Activated CD4-positive, alpha-beta T cell treated with anti-CD3 and anti-CD28 coated beads for 48 hours (primary cell): ENCODE measurements at regions not wholly inside any gene's neighbourhood (a gene's known extent, or its start where the extent isn't known, plus 50 kb on each side); places are given as distances from the start of the nearest gene placed in this dataset.

Source experiments
- DNase-seq: peaks from one replicate; pipeline ENCODE4 v3.0.0-alpha.2; 2020

DNA sequence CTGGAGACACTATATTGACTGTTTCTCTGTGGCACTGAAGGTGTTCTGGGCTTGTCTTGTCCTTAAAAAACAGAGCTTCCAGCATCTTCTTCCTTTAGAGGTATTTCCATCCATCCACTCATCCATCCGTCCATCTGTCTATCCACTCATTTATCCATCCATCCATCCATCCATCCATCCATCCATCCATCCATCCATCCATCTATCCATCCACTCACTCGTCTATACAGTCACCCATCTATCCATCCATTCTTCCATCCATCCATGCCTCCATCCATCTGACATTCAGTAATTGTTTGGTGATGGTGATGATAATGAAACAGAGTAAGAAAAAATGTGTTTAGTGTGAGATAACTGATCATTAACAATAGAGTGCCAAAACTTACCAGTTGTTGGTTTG lies 334.8 kb downstream of the NSG2 start:
- DNase-seq: no peak

DNA sequence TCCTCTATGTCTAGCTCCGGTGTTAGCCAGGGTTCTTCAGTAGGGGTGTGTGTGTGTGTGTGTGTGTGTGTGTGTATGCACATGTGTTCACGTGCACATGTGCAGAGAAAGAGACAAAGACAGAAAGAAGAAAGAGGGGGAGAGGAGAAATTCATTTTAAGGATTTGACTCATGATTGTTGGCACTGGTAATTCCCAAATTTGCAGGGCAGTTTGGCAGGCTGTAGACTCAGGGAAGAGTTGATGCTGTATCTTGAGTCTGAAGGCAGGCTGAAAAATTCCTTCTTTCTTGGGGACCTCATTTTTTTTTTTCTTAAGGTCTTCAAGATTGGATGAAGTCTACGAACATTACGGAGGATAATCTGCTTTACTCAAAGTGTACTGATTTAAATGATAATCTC lies 335.7 kb downstream of the NSG2 start:
- DNase-seq: no peak

DNA sequence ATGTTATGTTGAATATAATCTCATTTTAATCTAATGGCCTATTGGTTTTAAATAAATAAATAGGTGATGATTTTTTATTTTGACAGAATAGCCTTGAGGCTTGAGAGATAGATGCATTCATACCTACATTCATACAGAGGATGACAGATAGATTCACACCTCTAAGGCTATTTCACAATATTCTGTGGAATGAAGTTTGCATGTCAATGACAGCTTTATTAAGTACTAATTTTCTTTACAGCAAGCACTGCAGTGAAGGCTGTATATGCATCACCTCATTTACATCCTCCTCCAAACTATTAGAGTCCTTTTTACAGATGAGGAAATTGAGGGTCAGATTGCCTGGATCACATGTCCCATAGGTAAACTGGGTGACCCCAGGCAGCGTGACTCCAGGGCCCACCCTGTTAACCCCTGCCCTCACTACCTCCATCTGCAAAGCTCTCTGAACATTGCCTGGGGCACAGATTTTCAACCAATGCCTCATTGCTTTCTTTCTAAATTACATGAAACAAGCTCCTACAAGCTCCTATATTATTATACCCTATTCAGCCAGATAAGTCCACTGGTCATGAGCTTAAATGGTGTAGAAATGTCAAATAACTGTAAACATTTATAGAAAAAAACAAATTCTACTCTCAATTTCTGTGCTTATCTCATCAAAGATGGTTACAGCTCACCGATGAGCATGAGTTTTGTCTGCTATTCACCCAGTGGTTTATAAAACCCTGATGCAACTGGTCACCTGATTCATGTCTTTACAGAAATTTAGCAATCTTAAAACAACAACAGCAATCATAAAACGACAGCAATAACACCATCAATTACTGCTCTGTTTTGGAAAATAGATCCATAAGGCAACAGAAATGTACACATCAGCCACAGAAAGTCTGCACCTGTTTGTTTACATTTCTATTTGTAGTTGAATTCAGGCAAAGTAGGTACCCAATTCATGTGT lies 338.0 kb downstream of the NSG2 start:
- DNase-seq: no peak

DNA sequence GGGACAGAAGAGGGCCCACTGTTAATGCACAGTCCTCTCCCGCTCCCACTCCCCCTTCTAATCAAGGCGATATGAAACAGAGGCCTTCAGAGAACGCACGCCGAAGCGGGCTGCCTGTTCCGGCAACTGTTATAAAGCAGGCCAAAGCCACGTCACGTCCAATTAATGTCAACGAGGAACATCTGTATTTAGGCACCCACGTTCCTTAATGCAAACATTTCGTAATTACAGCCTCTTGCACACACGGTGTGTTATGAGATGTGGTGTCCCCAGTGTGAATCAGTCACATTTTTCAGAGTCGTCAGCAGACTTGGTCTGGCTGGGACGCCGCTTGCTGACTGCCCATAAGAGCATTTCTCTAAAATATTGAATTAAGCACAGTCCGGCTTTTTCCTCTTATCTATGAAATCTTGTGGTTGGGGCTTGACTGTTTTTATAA lies 339.0 kb downstream of the NSG2 start:
- no peak for DNase-seq

DNA sequence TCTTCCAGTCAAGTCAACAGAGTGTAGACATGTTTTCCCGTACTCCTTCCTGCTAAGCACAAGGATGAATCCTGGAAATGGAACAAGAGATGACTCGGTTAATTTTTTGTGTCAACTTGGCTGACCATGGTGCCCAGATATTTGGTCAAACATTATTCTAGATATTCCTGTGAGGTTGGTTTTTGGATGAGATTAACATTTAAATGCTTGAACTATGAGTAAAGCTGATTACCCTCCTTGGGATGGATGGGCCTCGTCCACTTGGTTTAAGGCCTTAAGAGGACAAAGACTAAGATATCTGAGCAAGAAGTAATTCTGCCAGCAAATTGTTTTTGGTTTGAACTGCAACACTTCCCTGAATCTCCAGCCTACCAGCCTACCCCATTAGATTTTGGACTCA lies 338.1 kb upstream of the MSX2 start:
- no peak for DNase-seq

DNA sequence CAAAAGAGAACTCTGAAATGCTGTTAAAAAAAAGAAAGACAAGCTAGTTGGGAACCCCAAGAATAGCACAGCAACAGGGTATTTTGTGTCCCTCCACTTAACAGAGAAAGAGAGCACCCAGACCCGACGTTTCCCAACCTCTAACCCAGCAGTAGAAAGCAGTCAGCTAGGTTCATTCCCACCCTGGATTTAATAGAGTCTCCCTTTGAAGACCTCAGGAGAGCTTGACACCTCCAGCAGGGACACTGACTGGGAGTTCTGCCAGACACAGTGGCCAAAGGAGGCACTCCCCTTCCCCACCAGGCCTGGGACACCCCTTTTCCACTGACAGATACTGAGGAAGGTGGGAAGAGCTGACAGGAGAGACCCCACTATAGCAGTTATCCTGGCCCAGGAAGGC lies 337.5 kb upstream of the MSX2 start:
- DNase-seq: no peak

DNA sequence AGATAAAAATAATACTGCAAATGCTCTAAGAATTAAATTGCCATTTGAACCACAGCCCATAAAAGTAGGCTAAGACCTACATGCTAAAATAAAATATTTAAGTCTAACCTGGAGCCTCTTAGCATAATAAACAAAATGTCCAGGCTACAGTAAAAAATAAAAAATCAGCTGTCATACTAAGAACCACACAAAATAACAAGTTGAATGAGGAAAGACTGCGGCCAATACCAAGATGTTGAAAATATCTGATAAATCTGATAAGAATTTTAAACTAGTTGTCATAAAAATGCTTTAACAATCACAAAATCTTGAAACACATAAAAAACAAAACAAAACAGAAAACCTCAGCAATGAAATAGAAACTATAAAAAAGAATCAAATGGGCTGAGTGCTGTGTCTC lies 336.9 kb upstream of the MSX2 start:
- no peak for DNase-seq

DNA sequence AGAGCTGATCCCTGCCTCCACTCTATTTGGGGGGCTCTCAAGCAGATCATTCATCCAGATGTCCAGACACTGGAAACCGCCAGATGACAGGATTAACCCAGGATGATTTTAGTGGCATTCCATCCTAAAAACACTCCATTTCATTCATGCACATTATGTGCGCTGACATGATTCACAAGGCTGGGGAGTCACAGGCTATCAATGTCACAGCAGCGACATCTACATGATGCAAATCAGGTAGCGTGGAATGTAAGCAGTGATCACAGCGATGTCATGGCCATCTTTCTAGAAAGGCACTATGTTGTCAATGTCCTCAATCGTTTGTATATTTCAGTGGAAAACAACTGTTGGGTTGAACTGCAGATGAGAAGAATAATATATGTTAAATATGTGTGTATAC lies 331.5 kb upstream of the MSX2 start:
- DNase-seq: no peak

DNA sequence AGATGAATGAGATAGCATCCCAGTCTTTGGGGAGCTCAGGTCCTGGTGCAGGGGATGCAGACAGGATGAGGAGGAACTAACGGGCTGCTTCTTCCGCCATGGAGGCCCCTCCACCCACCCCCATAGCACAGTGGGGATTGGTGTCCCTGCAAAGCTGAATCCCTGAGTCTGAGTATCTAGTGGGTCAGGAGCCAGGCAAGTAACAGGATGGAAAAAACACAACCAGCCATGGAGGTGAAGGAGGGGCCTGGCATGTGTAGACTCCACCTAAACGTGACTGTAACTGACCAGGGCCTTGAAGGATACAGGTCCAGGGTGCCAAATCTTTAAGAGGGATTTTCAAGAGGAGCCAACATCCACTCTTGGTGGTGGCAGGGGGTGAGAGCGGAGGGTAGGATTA lies 327.8 kb upstream of the MSX2 start:
- DNase-seq: no peak

DNA sequence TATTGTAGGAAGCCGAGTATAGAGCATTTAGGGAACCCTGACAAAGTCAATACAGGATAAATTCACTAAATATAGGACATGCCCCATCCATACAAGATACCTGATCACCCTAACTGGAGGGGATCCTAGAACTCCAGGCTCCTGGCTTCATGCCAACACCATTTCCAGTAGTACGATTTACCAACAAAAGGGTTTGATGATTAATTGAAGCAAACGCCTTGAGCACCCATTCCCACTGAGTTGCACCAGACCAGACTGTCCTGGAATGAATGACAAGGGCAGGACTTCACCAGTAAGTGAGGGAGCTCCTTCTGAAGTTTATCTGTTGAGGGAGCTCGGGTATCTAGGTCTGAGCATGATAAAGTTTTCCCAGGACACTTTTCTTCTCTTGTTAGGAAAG lies 327.2 kb upstream of the MSX2 start:
- DNase-seq: no peak

DNA sequence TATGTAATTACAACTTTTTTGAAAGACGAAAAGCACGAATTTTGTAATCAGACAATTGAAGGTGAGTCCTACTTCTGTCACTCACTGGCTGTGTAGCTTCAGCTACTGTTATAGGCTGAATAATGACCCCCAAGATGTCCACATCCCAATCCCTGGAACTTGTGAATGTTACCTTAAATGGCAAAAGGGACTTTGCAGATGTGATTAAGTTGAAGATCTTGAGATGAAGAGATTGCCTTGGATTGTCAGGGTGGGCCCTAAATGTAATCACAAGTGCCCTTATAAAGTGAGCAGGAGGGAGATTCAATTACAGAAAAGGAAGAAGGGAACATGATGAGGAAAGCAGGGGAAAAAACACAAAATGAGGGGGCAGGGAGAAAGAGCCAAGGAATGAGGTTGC lies 326.2 kb upstream of the MSX2 start:
- no peak for DNase-seq

DNA sequence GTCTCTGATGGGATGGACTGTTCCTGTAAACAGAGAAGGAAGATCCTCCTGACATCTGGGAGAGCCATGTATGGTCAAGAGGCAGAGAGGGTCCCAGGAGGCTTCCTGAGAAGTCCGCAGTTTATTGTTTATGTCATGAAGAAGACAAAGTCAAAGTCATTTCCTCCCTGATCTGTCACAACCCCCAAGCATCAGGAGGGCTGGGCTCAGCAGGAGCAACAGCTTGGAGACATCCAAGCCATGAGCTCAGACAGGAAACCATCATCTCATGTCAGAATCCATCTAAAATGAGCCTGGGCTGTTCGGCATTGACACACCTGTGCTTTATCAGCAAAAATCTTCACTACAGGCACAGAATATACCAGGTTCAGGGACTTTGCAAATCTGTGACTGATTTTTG lies 325.0 kb upstream of the MSX2 start:
- no peak for DNase-seq

DNA sequence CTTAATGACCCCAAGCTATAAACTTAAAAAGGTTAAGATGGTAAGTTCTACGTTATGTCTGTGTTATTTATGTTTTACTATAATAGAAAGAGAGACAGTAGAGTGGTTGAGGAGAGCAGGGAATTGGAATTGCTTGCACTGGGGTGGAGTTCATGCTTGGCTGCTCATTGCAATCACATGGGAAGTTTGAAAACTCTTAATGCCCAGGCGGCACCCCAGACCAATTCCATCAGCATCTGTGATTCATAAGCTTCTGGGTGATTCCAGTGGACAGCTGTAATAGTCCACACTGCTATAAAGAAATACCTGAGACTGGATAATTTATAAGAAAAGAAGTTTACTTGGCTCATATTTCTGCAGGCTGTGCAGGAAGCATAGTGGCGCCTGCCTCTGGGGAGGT lies 323.9 kb upstream of the MSX2 start:
- DNase-seq: no peak

DNA sequence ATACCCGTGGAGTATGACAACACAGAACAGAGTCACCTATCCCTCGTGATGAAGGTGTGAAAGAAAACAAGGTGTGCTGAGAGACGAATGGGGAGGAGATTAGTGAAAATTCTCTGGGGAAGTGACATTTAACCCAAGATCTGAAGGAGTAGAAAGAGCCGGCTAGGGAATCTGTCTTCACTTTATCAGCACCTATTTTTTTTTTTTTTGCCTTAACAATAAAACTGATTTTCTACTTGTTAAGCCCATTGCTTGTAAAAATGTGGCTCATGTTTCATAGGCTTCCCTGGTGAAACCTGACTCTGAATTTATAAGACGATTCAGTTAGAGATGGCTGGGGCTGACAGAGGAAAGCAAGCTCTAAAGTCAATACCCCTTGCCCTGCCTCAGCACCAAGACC lies 322.6 kb upstream of the MSX2 start:
- no peak for DNase-seq

DNA sequence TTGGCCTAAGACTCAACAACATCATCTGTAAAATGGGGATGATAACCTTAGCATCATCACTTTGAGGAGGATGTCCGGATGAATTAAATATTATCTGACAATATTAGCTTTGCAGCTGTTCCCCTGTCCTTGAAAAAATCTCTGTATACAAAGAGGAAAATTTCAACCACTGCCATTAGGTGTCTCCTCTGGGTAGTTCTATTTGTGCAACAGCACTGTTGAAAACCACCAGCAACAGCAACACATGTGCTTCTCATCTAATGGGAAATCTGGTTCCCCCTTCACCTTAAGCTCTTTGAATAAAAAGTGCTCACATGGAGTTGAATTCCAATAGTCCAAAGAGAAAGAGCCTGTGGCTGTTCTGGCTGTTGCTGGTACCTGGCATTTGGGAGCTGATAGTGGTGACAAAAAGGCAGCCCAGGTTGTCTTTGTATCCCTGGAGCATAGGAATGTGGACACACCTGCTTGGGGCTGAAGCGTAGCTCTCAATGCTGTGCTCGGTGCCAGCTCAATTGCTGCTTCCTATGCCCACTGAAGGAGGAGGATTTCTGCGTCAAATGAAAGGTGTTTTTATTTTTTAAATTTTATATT lies 322.1 kb upstream of the MSX2 start:
- DNase-seq: no peak

DNA sequence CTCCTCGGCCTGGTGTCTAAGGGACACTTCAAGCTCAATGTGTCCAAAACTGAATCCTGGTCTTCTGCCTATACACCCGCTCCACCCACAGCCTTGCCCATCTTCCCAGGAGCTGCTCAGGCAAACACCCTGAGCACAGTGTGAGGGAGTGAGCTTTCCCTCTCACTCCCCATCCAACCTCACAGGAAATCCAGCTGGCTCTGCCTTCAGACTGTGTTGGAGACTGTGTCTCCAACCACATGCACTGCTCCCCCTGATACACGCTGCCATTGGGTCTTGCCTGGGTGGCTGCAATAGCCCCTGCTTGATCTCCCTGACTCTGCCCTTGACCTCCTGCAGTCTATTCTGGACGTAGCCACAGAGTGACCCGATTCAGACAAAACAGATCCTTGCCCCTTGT lies 319.5 kb upstream of the MSX2 start:
- no peak for DNase-seq

DNA sequence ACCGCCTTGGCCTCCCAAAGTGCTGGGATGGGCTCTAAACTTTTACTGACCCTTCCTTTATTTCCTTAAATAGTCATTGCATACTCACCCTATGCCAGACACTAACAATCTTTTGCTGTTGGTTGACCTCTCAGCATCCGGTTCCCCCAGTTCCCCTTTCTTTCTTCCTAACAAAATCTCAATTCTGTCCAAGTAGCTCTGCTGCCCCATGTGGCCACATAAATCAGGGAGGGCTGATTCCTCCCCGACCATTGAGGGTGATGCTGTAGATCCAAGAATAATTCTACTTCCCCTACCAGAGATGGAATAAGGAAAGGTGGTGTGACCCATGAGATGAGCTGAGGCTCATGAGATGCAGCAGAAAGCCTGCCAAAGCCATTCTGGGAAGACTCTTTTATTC lies 315.3 kb upstream of the MSX2 start:
- DNase-seq: no peak

DNA sequence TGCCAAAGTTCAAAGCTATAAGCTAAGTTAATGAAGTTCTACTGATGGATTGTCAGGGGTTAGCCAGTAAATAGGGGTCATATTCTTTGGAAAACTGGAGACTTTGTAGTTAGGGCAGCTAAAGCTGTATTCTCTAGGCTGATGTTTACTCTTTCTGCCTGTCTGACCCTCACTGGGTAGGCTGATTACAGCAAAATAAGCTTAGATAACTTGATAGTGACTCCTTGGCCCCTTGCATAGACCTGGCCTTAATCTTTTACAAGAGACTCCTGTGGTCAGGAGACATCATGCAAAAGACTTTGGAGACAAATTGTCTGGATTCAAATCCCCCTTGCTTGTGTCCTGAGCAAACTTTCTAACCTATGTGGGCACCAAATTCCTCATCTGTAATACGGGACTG lies 314.4 kb upstream of the MSX2 start:
- no peak for DNase-seq

DNA sequence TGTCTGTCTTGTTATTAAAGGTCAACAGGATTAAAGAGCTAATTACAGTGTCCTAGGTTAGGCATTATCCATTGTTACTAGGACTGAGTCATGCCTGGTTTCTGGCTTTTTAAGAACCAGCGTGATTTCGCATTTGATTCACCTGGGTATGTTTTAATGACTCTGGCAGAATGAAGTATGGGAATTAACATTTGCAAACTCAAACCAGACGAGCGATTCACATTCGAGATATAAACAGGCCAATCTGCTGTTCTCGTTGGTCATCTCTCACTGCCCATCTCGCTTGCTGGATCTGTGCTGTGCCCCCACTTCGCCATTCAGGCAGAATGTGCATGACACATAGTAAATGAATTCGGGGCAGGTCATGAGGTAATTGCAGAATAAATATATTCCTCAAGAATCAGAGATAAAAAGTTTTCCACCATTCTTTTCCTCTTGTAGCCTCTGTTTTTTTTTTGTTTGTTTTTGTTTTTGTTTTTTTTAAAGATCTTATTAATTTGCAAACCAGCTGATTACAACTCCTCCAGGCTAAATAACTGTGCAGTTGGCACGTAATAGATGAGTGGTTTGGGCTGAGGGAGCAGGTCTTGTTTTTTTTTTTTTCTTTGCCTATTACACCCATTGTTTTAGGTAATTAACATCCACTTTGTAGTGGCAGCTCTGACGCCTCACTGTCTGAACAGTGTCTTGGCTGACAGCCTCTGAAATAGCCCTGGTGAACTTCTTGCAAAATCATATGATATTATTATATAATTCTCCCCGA lies 313.5 kb upstream of the MSX2 start:
- DNase-seq: no peak

DNA sequence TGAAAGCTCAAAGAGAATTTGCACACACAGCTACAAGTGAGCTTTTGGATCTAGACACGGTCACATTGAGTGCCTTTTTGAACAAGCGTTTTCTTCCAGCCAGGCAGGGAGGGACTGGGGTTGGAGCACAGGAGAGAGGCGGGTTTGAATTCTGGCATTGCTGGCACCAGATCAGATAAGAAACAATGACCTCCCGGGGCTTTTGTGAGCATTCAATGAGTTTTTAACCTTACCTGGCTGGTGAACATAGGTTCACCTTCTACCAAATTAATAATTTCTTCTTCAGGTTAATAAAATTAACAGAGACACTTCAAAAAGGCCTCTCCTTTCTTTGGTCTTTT lies 312.9 kb upstream of the MSX2 start:
- no peak for DNase-seq

DNA sequence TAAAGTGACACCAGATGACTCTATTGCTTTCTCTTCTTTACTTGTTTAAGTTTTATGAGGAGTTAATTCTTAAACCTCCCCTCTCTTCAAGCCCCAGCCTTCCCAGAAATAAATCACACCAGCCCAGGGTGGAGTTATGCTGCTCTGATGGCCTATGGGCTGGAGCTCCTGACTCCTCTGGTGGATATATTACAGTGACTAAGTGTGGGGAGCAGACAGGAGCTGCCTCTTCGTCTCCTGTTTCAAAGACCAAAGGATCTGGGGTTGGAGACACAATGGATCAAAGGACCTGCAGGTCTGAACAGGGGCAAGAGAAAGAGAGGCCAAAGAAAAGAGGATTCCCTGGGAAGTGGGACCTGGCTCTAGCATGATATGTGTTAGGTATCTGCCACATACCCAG lies 312.0 kb upstream of the MSX2 start:
- DNase-seq: no peak

DNA sequence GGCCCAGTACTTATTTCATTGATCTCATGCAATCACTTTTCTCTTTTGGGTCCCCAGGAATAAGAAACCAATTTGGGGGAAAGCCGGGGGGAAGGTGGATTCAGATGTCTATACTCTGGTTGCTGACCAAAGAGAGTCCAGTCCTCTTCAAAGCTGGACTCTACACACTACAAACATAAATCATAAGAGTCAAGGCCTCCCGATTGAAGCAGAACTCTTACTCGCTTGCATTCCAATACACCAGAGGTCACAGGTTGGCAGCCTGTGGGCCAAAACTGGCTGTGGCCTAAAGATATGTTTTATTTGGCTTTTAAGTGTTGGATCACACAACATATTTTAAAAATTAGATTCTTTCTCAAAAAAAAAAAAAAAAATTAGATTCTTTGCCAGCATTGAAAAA lies 311.4 kb upstream of the MSX2 start:
- no peak for DNase-seq

DNA sequence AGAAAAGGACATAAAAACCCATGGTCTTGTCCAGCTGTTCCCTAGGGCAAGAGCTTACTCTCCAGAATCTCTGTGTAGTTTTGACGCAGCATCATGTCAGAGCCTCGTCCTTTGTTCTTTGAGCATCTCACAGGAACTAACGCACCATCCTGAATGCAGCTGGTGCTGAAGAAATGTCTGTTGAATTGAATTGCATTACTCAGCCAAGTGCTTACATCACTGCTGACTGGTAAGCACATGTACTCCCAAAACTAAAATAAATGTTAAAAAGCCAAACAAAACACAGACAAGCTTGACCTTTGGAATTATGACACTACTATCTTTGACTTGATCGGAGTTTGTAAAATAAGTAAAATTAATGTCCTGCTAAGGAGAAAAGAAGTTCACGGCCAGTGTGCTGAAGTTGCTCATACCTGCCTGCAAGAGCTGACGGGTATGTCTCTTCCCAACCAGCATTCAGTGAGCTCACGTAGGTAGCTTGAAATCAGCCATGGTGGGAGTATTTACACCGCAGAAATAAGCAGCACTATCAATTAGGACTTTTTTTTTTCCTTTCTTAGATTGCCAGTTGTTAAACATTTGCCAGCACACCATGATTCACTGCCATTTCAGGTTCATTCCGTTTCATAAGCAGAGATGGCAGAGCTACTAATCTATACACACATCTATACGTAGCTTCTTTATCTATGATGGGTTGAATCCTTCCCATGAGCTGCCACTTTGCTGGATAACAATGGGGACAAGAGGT lies 310.6 kb upstream of the MSX2 start:
- DNase-seq: no peak
